ENCODE measurements at regions not wholly inside any gene's neighbourhood (a gene's known extent, or its start where the extent isn't known, plus 50 kb on each side); places are given as distances from the start of the nearest gene placed in this dataset.

GRCh38 chr14:40280652-40281051, 848.4 kb upstream of the FBXO33 start:
- no peak for DNase-seq
- H3K27ac Mint-ChIP-seq: peak overlapping the region in 1 of 6 donors; percentile 61
- H3K9me3 Mint-ChIP-seq: peaks cover 0 to 4% (median 0%) of the 10 kb centered on the region in 7 donors
- no peak overlapping the region for H3K4me3 Mint-ChIP-seq
- H3K36me3 Mint-ChIP-seq: no peaks in the 10 kb centered on the region
- no peak for ATAC-seq (ENCODE audit: low read depth in 2 of 2)
- H3K4me1 Mint-ChIP-seq: no peaks in the 10 kb centered on the region
- H3K27me3 Mint-ChIP-seq: no peaks in the 10 kb centered on the region

- Mint-ChIP-seq H3K27me3 (no peaks in the 10 kb centered on the region), H3K9me3 (peaks cover 0 to 5% (median 0%) of the 10 kb centered on the region in 7 donors), H3K27ac (no peak overlapping the region), H3K4me3 (no peak overlapping the region), H3K36me3 (no peaks in the 10 kb centered on the region), H3K4me1 (no peaks in the 10 kb centered on the region)
- DNase-seq (no peak), ATAC-seq (ENCODE audit: low read depth in 2 of 2) (no peak)
Observed at GRCh38 chr14:40273417-40273816, 841.2 kb upstream of the FBXO33 start.

- ATAC-seq (ENCODE audit: low read depth in 2 of 2): no peak
- no peaks in the 10 kb centered on the region for H3K36me3 Mint-ChIP-seq
- peaks cover 0 to 5% (median 2%) of the 10 kb centered on the region in 7 donors for H3K9me3 Mint-ChIP-seq
Observed at GRCh38 chr14:40271480-40271879, 839.2 kb upstream of the FBXO33 start.

GRCh38 chr14:40269436-40269835, 837.2 kb upstream of the FBXO33 start:
- Mint-ChIP-seq H3K4me3 (no peak overlapping the region), H3K9me3 (peaks cover 0 to 5% (median 0%) of the 10 kb centered on the region in 7 donors), H3K4me1 (peaks cover 0 to 12% (median 4%) of the 10 kb centered on the region in 3 donors), H3K27me3 (no peaks in the 10 kb centered on the region), H3K36me3 (no peaks in the 10 kb centered on the region), H3K27ac (no peak overlapping the region)
- DNase-seq (no peak), ATAC-seq (ENCODE audit: low read depth in 2 of 2) (no peak)

More at GRCh38 chr14:40271480-40271879, 839.2 kb upstream of the FBXO33 start:
- Mint-ChIP-seq H3K27ac (no peak overlapping the region), H3K4me1 (peaks cover 0 to under 1% (median 0%) of the 10 kb centered on the region in 3 donors), H3K4me3 (no peak overlapping the region), H3K27me3 (no peaks in the 10 kb centered on the region)
- no peak for DNase-seq

- H3K27me3 Mint-ChIP-seq: no peaks in the 10 kb centered on the region
- ATAC-seq (ENCODE audit: low read depth in 2 of 2): no peak
Observed at GRCh38 chr14:40268236-40268635, 836.0 kb upstream of the FBXO33 start.

GRCh38 chr14:40265096-40265495, 832.9 kb upstream of the FBXO33 start:
- H3K27ac Mint-ChIP-seq: no peak overlapping the region
- H3K4me1 Mint-ChIP-seq: peaks cover 0 to 12% (median 4%) of the 10 kb centered on the region in 3 donors
- H3K27me3 Mint-ChIP-seq: no peaks in the 10 kb centered on the region
- peak overlapping the region in 1 of 8 donors; percentile 27 for H3K4me3 Mint-ChIP-seq
- no peaks in the 10 kb centered on the region for H3K36me3 Mint-ChIP-seq
- H3K9me3 Mint-ChIP-seq: peaks cover 0 to 2% (median 0%) of the 10 kb centered on the region in 7 donors
- ATAC-seq (ENCODE audit: low read depth in 2 of 2): no peak
- DNase-seq: no peak

More at GRCh38 chr14:40268236-40268635, 836.0 kb upstream of the FBXO33 start:
- H3K4me1 Mint-ChIP-seq: peaks cover 0 to 12% (median 4%) of the 10 kb centered on the region in 3 donors
- no peaks in the 10 kb centered on the region for H3K36me3 Mint-ChIP-seq
- no peak overlapping the region for H3K4me3 Mint-ChIP-seq
- H3K9me3 Mint-ChIP-seq: peaks cover 0 to 2% (median 0%) of the 10 kb centered on the region in 7 donors
- H3K27ac Mint-ChIP-seq: peak overlapping the region in 1 of 6 donors; percentile 30
- no peak for DNase-seq

- ATAC-seq (ENCODE audit: low read depth in 2 of 2) (no peak), DNase-seq (no peak)
- Mint-ChIP-seq H3K4me3 (no peak overlapping the region), H3K4me1 (peaks cover 0 to 9% (median 0%) of the 10 kb centered on the region in 3 donors), H3K27ac (no peak overlapping the region), H3K27me3 (no peaks in the 10 kb centered on the region), H3K9me3 (peaks cover 0 to 5% (median 2%) of the 10 kb centered on the region in 7 donors), H3K36me3 (no peaks in the 10 kb centered on the region)
Observed at GRCh38 chr14:40252817-40253447, 820.7 kb upstream of the FBXO33 start.

- DNase-seq: no peak
- Mint-ChIP-seq H3K27ac (no peak overlapping the region), H3K27me3 (no peaks in the 10 kb centered on the region), H3K4me1 (peaks cover 0 to 6% (median 0%) of the 10 kb centered on the region in 3 donors), H3K9me3 (peaks cover 0 to 9% (median 0%) of the 10 kb centered on the region in 7 donors), H3K36me3 (peaks cover 0 to 8% of the 10 kb centered on the region in 2 donors), H3K4me3 (peak overlapping the region in 1 of 8 donors; percentile 24)
- no peak for ATAC-seq (ENCODE audit: low read depth in 2 of 2)
Observed at GRCh38 chr14:40248671-40249070, 816.4 kb upstream of the FBXO33 start.

GRCh38 chr14:40240245-40240859, 808.1 kb upstream of the FBXO33 start:
- ATAC-seq (ENCODE audit: low read depth in 2 of 2) (no peak), DNase-seq (no peak)
- no peaks in the 10 kb centered on the region for H3K4me1 Mint-ChIP-seq
- peaks cover 2 to 9% (median 8%) of the 10 kb centered on the region in 7 donors for H3K9me3 Mint-ChIP-seq
- H3K27ac Mint-ChIP-seq: no peak overlapping the region
- H3K36me3 Mint-ChIP-seq: peaks cover 0 to 8% of the 10 kb centered on the region in 2 donors
- no peaks in the 10 kb centered on the region for H3K27me3 Mint-ChIP-seq
- no peak overlapping the region for H3K4me3 Mint-ChIP-seq

- ATAC-seq (ENCODE audit: low read depth in 2 of 2) (no peak), DNase-seq (no peak)
- Mint-ChIP-seq H3K4me3 (no peak overlapping the region), H3K9me3 (peaks cover 10 to 36% (median 22%) of the 10 kb centered on the region in 7 donors), H3K36me3 (peaks cover 0 to 16% of the 10 kb centered on the region in 2 donors), H3K27ac (no peak overlapping the region), H3K27me3 (no peaks in the 10 kb centered on the region), H3K4me1 (no peaks in the 10 kb centered on the region)
Observed at GRCh38 chr14:40232302-40232701, 800.1 kb upstream of the FBXO33 start.

GRCh38 chr14:40229676-40230075, 797.4 kb upstream of the FBXO33 start:
- Mint-ChIP-seq H3K4me3 (no peak overlapping the region), H3K27ac (no peak overlapping the region), H3K36me3 (peaks cover 0 to 8% of the 10 kb centered on the region in 2 donors), H3K27me3 (no peaks in the 10 kb centered on the region), H3K9me3 (peaks cover 8 to 21% (median 15%) of the 10 kb centered on the region in 7 donors), H3K4me1 (no peaks in the 10 kb centered on the region)
- DNase-seq (no peak), ATAC-seq (ENCODE audit: low read depth in 2 of 2) (no peak)

GRCh38 chr14:40222996-40223395, 790.8 kb upstream of the FBXO33 start:
- no peak for ATAC-seq (ENCODE audit: low read depth in 2 of 2)

GRCh38 chr14:40221428-40221827, 789.2 kb upstream of the FBXO33 start:
- H3K36me3 Mint-ChIP-seq: no peaks in the 10 kb centered on the region
- H3K27ac Mint-ChIP-seq: no peak overlapping the region
- no peak overlapping the region for H3K4me3 Mint-ChIP-seq
- H3K9me3 Mint-ChIP-seq: peaks cover 4 to 26% (median 12%) of the 10 kb centered on the region in 7 donors
- no peaks in the 10 kb centered on the region for H3K27me3 Mint-ChIP-seq
- peaks cover 19 to 24% (median 21%) of the 10 kb centered on the region in 3 donors for H3K4me1 Mint-ChIP-seq
- no peak for DNase-seq
- no peak for ATAC-seq (ENCODE audit: low read depth in 2 of 2)

More at GRCh38 chr14:40222996-40223395, 790.8 kb upstream of the FBXO33 start:
- H3K27ac Mint-ChIP-seq: no peak overlapping the region
- no peaks in the 10 kb centered on the region for H3K36me3 Mint-ChIP-seq
- H3K27me3 Mint-ChIP-seq: no peaks in the 10 kb centered on the region
- peaks cover 6 to 20% (median 14%) of the 10 kb centered on the region in 7 donors for H3K9me3 Mint-ChIP-seq
- no peak overlapping the region for H3K4me3 Mint-ChIP-seq
- no peak for DNase-seq
- peaks cover 17 to 18% (median 18%) of the 10 kb centered on the region in 3 donors for H3K4me1 Mint-ChIP-seq

GRCh38 chr14:40219032-40219431, 786.8 kb upstream of the FBXO33 start:
- Mint-ChIP-seq H3K4me3 (peak overlapping the region in 3 of 8 donors; percentile 22 to 53 (median 41)), H3K27me3 (no peaks in the 10 kb centered on the region), H3K9me3 (peaks cover 4 to 30% (median 15%) of the 10 kb centered on the region in 7 donors), H3K27ac (peak overlapping the region in 5 of 6 donors; percentile 53 to 89 (median 87)), H3K4me1 (peaks cover 21 to 33% (median 21%) of the 10 kb centered on the region in 3 donors), H3K36me3 (no peaks in the 10 kb centered on the region)
- ATAC-seq (ENCODE audit: low read depth in 2 of 2) (no peak), DNase-seq (no peak)
